DND-41 (cell line): ENCODE measurements at regions not wholly inside any gene's neighbourhood (a gene's known extent, or its start where the extent isn't known, plus 50 kb on each side); places are given as distances from the start of the nearest gene placed in this dataset.

Experiments
- CTCF ChIP-seq: IDR thresholded peaks from 2 replicates; pipeline ENCODE4 v1.5.1; 2012; ENCODE audit warnings: borderline replicate concordance, low read length, moderate library complexity, mild to moderate bottlenecking; ENCODE audit not compliant: poor library complexity, severe bottlenecking; ENCODE audit errors: extremely low read depth
- EZH2 ChIP-seq: IDR thresholded peaks from 3 replicates; pipeline ENCODE4 v1.6.1; 2012; ENCODE audit warnings: borderline replicate concordance, low read depth, mild to moderate bottlenecking, moderate library complexity, low read length, inconsistent platforms; ENCODE audit not compliant: severe bottlenecking

GRCh38 chr2:150088538-150088937 lies 398.9 kb downstream of the RND3 start:
- no peak for TF ChIP-seq CTCF
- TF ChIP-seq EZH2, result no peak
